DMS79 (cell line): ENCODE measurements at regions not wholly inside any gene's neighbourhood (a gene's known extent, or its start where the extent isn't known, plus 50 kb on each side); places are given as distances from the start of the nearest gene placed in this dataset.
"Not testable (repeated sequence)": the region's sequence is repeated elsewhere in the genome, so short reads cannot be mapped to it uniquely, and the experiment has no call there.

Source experiments
- DNase-seq: peaks from one replicate; lab custom pipeline; 2025; lab: John Stamatoyannopoulos, UW

GRCh38 chr4:170414961-170415360 is 325.2 kb upstream of the AADAT start:
- DNase-seq, result no peak

GRCh38 chr4:170414360-170414759 is 324.6 kb upstream of the AADAT start:
- DNase-seq, result no peak

- no peak for DNase-seq
Measured at GRCh38 chr4:170413951-170414350, 324.2 kb upstream of the AADAT start.

- no peak for DNase-seq
Measured at GRCh38 chr4:170400361-170400760, 310.6 kb upstream of the AADAT start.

- no peak for DNase-seq
Measured at GRCh38 chr4:170399581-170400293, 310.0 kb upstream of the AADAT start.

- no peak for DNase-seq
Measured at GRCh38 chr4:170398218-170398617, 308.5 kb upstream of the AADAT start.

- DNase-seq, result no peak
Measured at GRCh38 chr4:170395773-170396172, 306.0 kb upstream of the AADAT start.

- DNase-seq, result no peak
Measured at GRCh38 chr4:170391066-170391740, 301.4 kb upstream of the AADAT start.

- no peak for DNase-seq
Measured at GRCh38 chr4:170389411-170389810, 299.7 kb upstream of the AADAT start.

- no peak for DNase-seq
Measured at GRCh38 chr4:170388255-170388654, 298.5 kb upstream of the AADAT start.

- no peak for DNase-seq
Measured at GRCh38 chr4:170386971-170387370, 297.2 kb upstream of the AADAT start.

GRCh38 chr4:170386511-170386910 is 296.8 kb upstream of the AADAT start:
- no peak for DNase-seq

- no peak for DNase-seq
Measured at GRCh38 chr4:170374770-170375169, 285.0 kb upstream of the AADAT start.

- DNase-seq, result no peak
Measured at GRCh38 chr4:170348945-170349344, 259.2 kb upstream of the AADAT start.

GRCh38 chr4:170347191-170347590 is 257.4 kb upstream of the AADAT start:
- not testable (repeated sequence) for DNase-seq

GRCh38 chr4:170339522-170339921 is 249.8 kb upstream of the AADAT start:
- no peak for DNase-seq

GRCh38 chr4:170336238-170336775 is 246.6 kb upstream of the AADAT start:
- no peak for DNase-seq

- DNase-seq, result no peak
Measured at GRCh38 chr4:170325599-170325998, 235.8 kb upstream of the AADAT start.

- no peak for DNase-seq
Measured at GRCh38 chr4:170323623-170324022, 233.9 kb upstream of the AADAT start.

GRCh38 chr4:170307182-170307581 is 217.4 kb upstream of the AADAT start:
- no peak for DNase-seq

GRCh38 chr4:170306208-170306607 is 216.5 kb upstream of the AADAT start:
- no peak for DNase-seq

- DNase-seq, result no peak
Measured at GRCh38 chr4:170305627-170306026, 215.9 kb upstream of the AADAT start.

GRCh38 chr4:170281027-170281426 is 191.3 kb upstream of the AADAT start:
- no peak for DNase-seq

- no peak for DNase-seq
Measured at GRCh38 chr4:170278460-170278859, 188.7 kb upstream of the AADAT start.
